ENCODE measurements at regions not wholly inside any gene's neighbourhood (a gene's known extent, or its start where the extent isn't known, plus 50 kb on each side); places are given as distances from the start of the nearest gene placed in this dataset.

DNA sequence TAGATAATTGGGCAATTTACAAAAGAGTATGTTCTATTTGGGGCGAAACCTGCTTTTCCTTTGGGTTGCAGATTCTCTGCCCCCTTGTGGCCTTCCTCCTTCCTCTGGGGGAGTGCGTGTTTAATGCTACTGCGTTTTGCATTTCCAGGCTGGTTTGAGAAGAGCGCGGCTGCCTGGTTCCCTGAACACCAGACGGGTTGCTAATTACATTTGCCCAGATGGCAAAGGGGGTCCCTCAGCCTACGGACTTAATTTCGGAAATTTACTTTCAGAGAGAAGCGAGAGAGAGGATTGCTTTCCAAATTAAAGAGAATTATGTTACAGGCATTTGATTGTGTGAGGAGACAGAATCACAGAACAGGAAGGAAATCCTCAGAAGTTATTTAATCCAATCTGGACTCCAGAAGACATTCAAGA is 91.9 kb upstream of the JAZF1 start:
- peak overlapping the region; percentile 83 for H3K4me3 Mint-ChIP-seq
- peak overlapping the region; percentile 79 to 80 for H3K27ac Mint-ChIP-seq
- no peak overlapping the region for H3K4me3 ChIP-seq (ENCODE audit: low read length)

DNA sequence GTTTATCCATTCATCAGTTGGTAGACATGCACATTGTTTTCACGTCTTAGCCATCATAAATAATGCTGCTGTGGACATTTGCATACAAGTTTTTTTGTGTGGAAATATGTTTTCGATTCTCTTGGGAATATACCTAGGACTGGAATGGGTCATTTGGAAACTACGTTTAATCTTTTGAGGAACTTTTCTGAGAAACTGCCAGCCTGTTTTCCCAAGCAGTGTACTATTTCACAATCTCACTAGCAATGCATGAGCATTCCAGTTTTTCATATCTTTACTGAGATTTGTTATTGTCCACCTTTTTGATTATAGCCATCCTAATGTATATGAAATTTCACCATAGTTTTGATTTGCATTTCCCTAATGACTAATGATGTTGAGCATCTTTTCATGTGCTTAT is 95.7 kb upstream of the JAZF1 start:
- Histone ChIP-seq H3K4me1 (ENCODE audit: control insufficient read depth, insufficient read depth, low read length) (peaks cover 2% of the 10 kb centered on the region), H3K4me3 (ENCODE audit: low read length) (no peak overlapping the region), H3K27ac (ENCODE audit: low read length) (no peak overlapping the region), H3K36me3 (ENCODE audit: control insufficient read depth, insufficient read depth, low read length) (no peaks in the 10 kb centered on the region), H3K9me3 (ENCODE audit: control insufficient read depth, insufficient read depth, low read length) (no peaks in the 10 kb centered on the region), H3K27me3 (ENCODE audit: control insufficient read depth, insufficient read depth, low read length) (no peaks in the 10 kb centered on the region)
- Mint-ChIP-seq H3K27ac (no peak overlapping the region), H3K4me1 (peaks cover 7 to 8% of the 10 kb centered on the region in 2 donors), H3K9me3 (peaks cover 0 to 3% of the 10 kb centered on the region in 2 donors), H3K27me3 (ENCODE audit: low read depth in 2 of 2) (peaks cover 9% of the 10 kb centered on the region in 2 donors), H3K36me3 (no peaks in the 10 kb centered on the region), H3K4me3 (no peak overlapping the region)
- ATAC-seq (no peak), DNase-seq (no peak)
- WGBS (ENCODE audit: insufficient coverage) = 56% methylated on average over 3 of the region's 3 CpGs
- TF ChIP-seq, protein P1, sequence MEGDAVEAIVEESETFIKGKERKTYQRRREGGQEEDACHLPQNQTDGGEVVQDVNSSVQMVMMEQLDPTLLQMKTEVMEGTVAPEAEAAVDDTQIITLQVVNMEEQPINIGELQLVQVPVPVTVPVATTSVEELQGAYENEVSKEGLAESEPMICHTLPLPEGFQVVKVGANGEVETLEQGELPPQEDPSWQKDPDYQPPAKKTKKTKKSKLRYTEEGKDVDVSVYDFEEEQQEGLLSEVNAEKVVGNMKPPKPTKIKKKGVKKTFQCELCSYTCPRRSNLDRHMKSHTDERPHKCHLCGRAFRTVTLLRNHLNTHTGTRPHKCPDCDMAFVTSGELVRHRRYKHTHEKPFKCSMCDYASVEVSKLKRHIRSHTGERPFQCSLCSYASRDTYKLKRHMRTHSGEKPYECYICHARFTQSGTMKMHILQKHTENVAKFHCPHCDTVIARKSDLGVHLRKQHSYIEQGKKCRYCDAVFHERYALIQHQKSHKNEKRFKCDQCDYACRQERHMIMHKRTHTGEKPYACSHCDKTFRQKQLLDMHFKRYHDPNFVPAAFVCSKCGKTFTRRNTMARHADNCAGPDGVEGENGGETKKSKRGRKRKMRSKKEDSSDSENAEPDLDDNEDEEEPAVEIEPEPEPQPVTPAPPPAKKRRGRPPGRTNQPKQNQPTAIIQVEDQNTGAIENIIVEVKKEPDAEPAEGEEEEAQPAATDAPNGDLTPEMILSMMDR (IDR thresholded peaks at IDR 0.05) = no peak
- intact Hi-C loops (cut with micrococcal nuclease) = no loop called here

More for the DNA sequence above, 91.9 kb upstream of the JAZF1 start:
- no peaks in the 10 kb centered on the region for H3K9me3 ChIP-seq (ENCODE audit: control insufficient read depth, insufficient read depth, low read length)
- no peaks in the 10 kb centered on the region for H3K36me3 ChIP-seq (ENCODE audit: control insufficient read depth, insufficient read depth, low read length)
- no peak overlapping the region for H3K27ac ChIP-seq (ENCODE audit: low read length)
- 9% methylated on average over 9 of the region's 9 CpGs for WGBS (ENCODE audit: insufficient coverage)
- Mint-ChIP-seq H3K9me3 (peaks cover 0 to 3% of the 10 kb centered on the region in 2 donors), H3K4me1 (peaks cover 17 to 25% of the 10 kb centered on the region in 2 donors), H3K27me3 (ENCODE audit: low read depth in 2 of 2) (peaks cover 9% of the 10 kb centered on the region in 2 donors), H3K36me3 (no peaks in the 10 kb centered on the region)
- ATAC-seq = peak; percentile 71 to 89 (median 88)
- TF ChIP-seq, protein P1 (IDR thresholded peaks at IDR 0.05) = peak; percentile 76
- H3K27me3 ChIP-seq (ENCODE audit: control insufficient read depth, insufficient read depth, low read length) = no peaks in the 10 kb centered on the region
- peak; percentile 37 to 58 for DNase-seq
- intact Hi-C loops (cut with micrococcal nuclease) = loop anchor here (1.0 to 5.0 kb wide), 3 partner anchors 70 to 128 kb away; partner anchors contain the start of gene JAZF1
- H3K4me1 ChIP-seq (ENCODE audit: control insufficient read depth, insufficient read depth, low read length) = peaks cover 2% of the 10 kb centered on the region

DNA sequence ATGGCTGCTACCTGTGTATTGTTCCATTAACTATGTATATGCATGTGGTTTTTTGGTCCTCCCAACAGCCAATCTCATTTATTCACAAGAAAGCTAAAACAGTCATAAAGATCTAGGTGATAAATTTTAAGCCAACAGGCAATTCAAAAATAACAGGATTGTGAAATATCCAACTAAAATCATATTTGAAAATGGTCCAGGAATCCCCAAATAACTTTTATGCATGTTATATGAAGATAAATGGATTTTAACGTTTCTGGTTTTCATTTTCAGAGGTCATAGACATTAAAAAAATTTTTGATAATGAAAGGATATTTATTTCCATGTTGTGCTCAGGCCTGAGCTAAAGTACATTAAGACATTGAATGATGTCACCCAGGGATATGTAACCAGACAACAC is 96.8 kb upstream of the JAZF1 start:
- DNase-seq (no peak), ATAC-seq (no peak)
- peaks cover 9 to 12% of the 10 kb centered on the region in 2 donors for H3K27me3 Mint-ChIP-seq (ENCODE audit: low read depth in 2 of 2)
- no peak overlapping the region for H3K27ac Mint-ChIP-seq
- Histone ChIP-seq H3K27ac (ENCODE audit: low read length) (no peak overlapping the region), H3K4me3 (ENCODE audit: low read length) (no peak overlapping the region), H3K4me1 (ENCODE audit: control insufficient read depth, insufficient read depth, low read length) (peaks cover 2% of the 10 kb centered on the region), H3K9me3 (ENCODE audit: control insufficient read depth, insufficient read depth, low read length) (no peaks in the 10 kb centered on the region), H3K27me3 (ENCODE audit: control insufficient read depth, insufficient read depth, low read length) (no peaks in the 10 kb centered on the region), H3K36me3 (ENCODE audit: control insufficient read depth, insufficient read depth, low read length) (no peaks in the 10 kb centered on the region)
- intact Hi-C loops (cut with micrococcal nuclease) = no loop called here
- TF ChIP-seq, protein P1 (IDR thresholded peaks at IDR 0.05) = no peak
- no CpG with 5 or more reads among the region's 1 CpG for WGBS (ENCODE audit: insufficient coverage)
- H3K4me3 Mint-ChIP-seq = no peak overlapping the region
- peaks cover 0 to 3% of the 10 kb centered on the region in 2 donors for H3K9me3 Mint-ChIP-seq
- H3K4me1 Mint-ChIP-seq = peaks cover 4% of the 10 kb centered on the region in 2 donors
- no peaks in the 10 kb centered on the region for H3K36me3 Mint-ChIP-seq

DNA sequence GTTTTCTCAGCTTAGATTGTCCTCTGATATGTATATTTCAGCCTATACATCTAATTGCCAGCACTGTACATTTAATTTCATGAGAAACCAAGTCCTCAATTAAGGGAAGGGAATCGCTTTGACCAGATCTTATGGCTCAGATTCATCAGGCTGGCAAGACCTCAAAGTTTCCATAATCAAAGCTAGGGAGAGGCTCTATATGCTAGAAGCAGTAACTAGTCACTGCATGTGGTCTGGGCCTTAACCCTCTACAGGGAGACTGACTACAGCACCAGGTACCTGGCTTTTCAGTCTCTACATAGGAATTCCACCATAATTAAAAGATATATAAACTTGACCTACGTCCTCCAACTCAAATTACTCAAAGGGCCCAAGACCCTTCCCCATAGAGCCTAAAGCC is 97.4 kb upstream of the JAZF1 start:
- no peaks in the 10 kb centered on the region for H3K9me3 ChIP-seq (ENCODE audit: control insufficient read depth, insufficient read depth, low read length)
- H3K36me3 ChIP-seq (ENCODE audit: control insufficient read depth, insufficient read depth, low read length) = no peaks in the 10 kb centered on the region
- Mint-ChIP-seq H3K36me3 (no peaks in the 10 kb centered on the region), H3K27me3 (ENCODE audit: low read depth in 2 of 2) (peaks cover 9 to 12% of the 10 kb centered on the region in 2 donors), H3K4me1 (no peaks in the 10 kb centered on the region), H3K4me3 (no peak overlapping the region), H3K27ac (no peak overlapping the region), H3K9me3 (peaks cover 0 to 3% of the 10 kb centered on the region in 2 donors)
- H3K27ac ChIP-seq (ENCODE audit: low read length) = no peak overlapping the region
- DNase-seq = no peak
- intact Hi-C loops (cut with micrococcal nuclease) = no loop called here
- no peaks in the 10 kb centered on the region for H3K27me3 ChIP-seq (ENCODE audit: control insufficient read depth, insufficient read depth, low read length)
- no peak overlapping the region for H3K4me3 ChIP-seq (ENCODE audit: low read length)
- no peak for ATAC-seq
- no peaks in the 10 kb centered on the region for H3K4me1 ChIP-seq (ENCODE audit: control insufficient read depth, insufficient read depth, low read length)
- WGBS (ENCODE audit: insufficient coverage) = 87% methylated on average over 2 of the region's 2 CpGs
- TF ChIP-seq, protein P1 (IDR thresholded peaks at IDR 0.05) = no peak

All from natural killer cell (primary cell).